C4-2B (cell line): ENCODE measurements at regions not wholly inside any gene's neighbourhood (a gene's known extent, or its start where the extent isn't known, plus 50 kb on each side); places are given as distances from the start of the nearest gene placed in this dataset.

Experiments
- ZFX ChIP-seq: fragments of 450-650 bp; IDR thresholded peaks from 2 replicates; pipeline ENCODE4 v1.6.1; 2017
- TF ChIP-seq, protein P1 (sequence below): fragments of 450-650 bp; conservative IDR thresholded peaks from 2 replicates; pipeline ENCODE4 v1.5.1; 2017; ENCODE audit warnings: mild to moderate bottlenecking

DNA sequence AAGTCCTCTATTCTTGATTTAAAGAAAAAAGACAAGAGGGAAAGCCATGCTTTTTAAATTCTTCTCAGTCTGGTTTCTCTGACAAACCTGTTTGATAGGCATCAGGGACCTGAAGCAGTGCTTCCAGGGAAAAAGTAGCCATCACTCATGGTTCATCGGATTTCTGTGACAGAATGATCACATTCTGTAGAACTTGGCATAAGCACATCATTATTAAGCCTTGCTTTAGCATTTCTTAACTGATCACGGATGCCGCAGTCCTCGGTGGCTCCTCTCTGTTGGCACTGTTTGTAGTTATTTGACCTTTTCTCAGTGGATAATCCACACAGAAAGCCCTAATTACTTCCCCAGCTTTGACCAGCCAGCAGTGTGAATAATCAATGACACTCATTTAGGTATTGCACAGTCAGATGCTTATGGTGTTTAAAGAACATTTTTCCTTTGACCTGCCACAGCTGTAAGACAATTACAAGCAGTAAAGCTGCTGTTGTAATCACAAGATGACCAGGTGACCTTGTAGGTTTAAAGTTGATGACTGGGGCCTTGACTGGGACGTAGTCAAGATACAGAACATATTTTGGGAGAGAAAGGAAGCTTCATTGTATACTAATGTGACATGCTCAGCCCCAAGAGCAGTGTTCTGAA, 64.4 kb upstream of the SKAP2 start:
- TF ChIP-seq, protein P1, sequence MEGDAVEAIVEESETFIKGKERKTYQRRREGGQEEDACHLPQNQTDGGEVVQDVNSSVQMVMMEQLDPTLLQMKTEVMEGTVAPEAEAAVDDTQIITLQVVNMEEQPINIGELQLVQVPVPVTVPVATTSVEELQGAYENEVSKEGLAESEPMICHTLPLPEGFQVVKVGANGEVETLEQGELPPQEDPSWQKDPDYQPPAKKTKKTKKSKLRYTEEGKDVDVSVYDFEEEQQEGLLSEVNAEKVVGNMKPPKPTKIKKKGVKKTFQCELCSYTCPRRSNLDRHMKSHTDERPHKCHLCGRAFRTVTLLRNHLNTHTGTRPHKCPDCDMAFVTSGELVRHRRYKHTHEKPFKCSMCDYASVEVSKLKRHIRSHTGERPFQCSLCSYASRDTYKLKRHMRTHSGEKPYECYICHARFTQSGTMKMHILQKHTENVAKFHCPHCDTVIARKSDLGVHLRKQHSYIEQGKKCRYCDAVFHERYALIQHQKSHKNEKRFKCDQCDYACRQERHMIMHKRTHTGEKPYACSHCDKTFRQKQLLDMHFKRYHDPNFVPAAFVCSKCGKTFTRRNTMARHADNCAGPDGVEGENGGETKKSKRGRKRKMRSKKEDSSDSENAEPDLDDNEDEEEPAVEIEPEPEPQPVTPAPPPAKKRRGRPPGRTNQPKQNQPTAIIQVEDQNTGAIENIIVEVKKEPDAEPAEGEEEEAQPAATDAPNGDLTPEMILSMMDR: no peak
- TF ChIP-seq ZFX: no peak
